Thymus (tissue), 11 donors: ENCODE measurements at regions not wholly inside any gene's neighbourhood (a gene's known extent, or its start where the extent isn't known, plus 50 kb on each side); places are given as distances from the start of the nearest gene placed in this dataset.
"Not testable (repeated sequence)": the region's sequence is repeated elsewhere in the genome, so short reads cannot be mapped to it uniquely, and the experiment has no call there.

Experiments
- DNase-seq, 9 donors: peaks; one replicate each; pipeline ENCODE4 v3.0.0-alpha.2; 2013; ENCODE audit warnings: low spot score in 9 of 9, low read depth in 6 of 9, missing footprints in 1 of 9
- H3K27ac ChIP-seq, 2 donors: one replicate each; pipeline ENCODE4 v1.5.1; 2013; ENCODE audit warnings: control low read depth in 1 of 2, low read depth in 1 of 2, low read length in 1 of 2, mild to moderate bottlenecking in 1 of 2, moderate library complexity in 1 of 2
- H3K27me3 ChIP-seq, 2 donors: one replicate each; pipeline ENCODE4 v1.5.1; 2013; ENCODE audit warnings: low read length in 1 of 2; ENCODE audit not compliant: control insufficient read depth in 2 of 2, insufficient read depth in 1 of 2
- H3K36me3 ChIP-seq, 2 donors: one replicate each; pipeline ENCODE4 v1.5.1; 2013; ENCODE audit warnings: low read length in 1 of 2, mild to moderate bottlenecking in 1 of 2, moderate library complexity in 1 of 2; ENCODE audit not compliant: control insufficient read depth in 2 of 2, insufficient read depth in 2 of 2
- H3K4me1 ChIP-seq, 2 donors: one replicate each; pipeline ENCODE4 v1.5.1; 2013; ENCODE audit warnings: low read length in 2 of 2; ENCODE audit not compliant: control insufficient read depth in 2 of 2, insufficient read depth in 2 of 2
- H3K4me3 ChIP-seq, 2 donors: one replicate each; pipeline ENCODE4 v1.5.1; 2013; ENCODE audit warnings: low read length in 2 of 2, control low read depth in 1 of 2, mild to moderate bottlenecking in 1 of 2
- H3K9me3 ChIP-seq, 2 donors: one replicate each; pipeline ENCODE4 v1.5.1; 2013; ENCODE audit warnings: low read length in 1 of 2, mild to moderate bottlenecking in 1 of 2; ENCODE audit not compliant: control insufficient read depth in 2 of 2, insufficient read depth in 1 of 2
- WGBS: extraction: QIAGEN DNeasy Blood & Tissue Kit; methylation state at CpG from one replicate; pipeline ENCODE4 v1.1.7; 2013; 5-methylcytosine and 5-hydroxymethylcytosine counted together
- donor health status: healthy.

GRCh38 chr17:16880121-16880842 is 91.6 kb downstream of the TNFRSF13B start:
- 95% methylated on average over 16 of the region's 16 CpGs for WGBS

DNA sequence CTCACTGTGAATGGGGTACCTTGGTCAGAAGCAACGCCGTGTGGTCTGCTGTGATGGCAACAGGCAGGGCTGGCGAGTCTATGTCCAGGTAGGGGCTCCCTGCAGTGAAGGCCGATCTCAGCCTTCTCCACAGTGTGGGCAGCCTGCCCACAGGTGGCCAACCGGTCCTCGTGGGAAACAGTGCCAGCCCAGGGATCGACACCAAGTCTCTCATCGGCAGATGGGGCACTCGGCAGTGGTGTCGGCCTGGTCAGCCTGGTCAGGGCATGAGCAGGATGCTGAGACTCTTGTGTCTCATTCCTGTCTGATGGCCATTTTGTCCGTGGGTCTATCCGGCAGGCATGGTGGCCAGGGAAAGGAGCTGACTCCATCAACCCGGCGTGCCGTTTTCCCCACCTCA is 92.2 kb downstream of the TNFRSF13B start:
- Histone ChIP-seq H3K9me3 (no peaks in the 10 kb centered on the region), H3K27ac (no peak overlapping the region), H3K4me3 (no peak overlapping the region), H3K4me1 (no peaks in the 10 kb centered on the region), H3K36me3 (no peaks in the 10 kb centered on the region), H3K27me3 (no peaks in the 10 kb centered on the region)
- WGBS = 97% methylated on average over 15 of the region's 15 CpGs
- DNase-seq = no peak

More at GRCh38 chr17:16880121-16880842, 91.6 kb downstream of the TNFRSF13B start:
- Histone ChIP-seq H3K36me3 (no peaks in the 10 kb centered on the region), H3K9me3 (no peaks in the 10 kb centered on the region), H3K27ac (no peak overlapping the region), H3K4me3 (no peak overlapping the region), H3K27me3 (no peaks in the 10 kb centered on the region), H3K4me1 (no peaks in the 10 kb centered on the region)
- DNase-seq = no peak

DNA sequence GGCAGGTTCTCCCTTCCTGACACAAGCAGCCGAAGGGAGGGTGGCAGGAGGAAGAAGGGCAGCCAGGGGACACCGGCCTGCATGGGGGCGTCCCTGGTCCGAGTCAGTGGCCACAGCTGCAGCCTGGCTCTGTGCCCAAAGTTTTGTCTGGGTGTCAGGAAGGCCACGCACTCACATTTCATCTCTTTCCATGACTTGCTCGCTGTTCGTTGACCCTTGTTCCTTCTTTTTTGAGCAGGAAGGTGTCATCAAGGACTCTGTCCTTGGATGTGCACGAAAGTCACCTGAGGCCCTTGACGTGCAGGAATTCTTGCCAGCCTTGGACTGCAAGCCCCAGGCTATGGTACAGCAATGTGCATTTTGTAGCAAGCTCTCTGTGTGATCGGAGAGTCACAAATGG is 93.3 kb downstream of the TNFRSF13B start:
- H3K36me3 ChIP-seq = no peaks in the 10 kb centered on the region
- no peaks in the 10 kb centered on the region for H3K9me3 ChIP-seq
- H3K4me1 ChIP-seq = no peaks in the 10 kb centered on the region
- 85% methylated on average over 10 of the region's 10 CpGs for WGBS
- DNase-seq = no peak
- no peak overlapping the region for H3K27ac ChIP-seq
- no peak overlapping the region for H3K4me3 ChIP-seq
- no peaks in the 10 kb centered on the region for H3K27me3 ChIP-seq

DNA sequence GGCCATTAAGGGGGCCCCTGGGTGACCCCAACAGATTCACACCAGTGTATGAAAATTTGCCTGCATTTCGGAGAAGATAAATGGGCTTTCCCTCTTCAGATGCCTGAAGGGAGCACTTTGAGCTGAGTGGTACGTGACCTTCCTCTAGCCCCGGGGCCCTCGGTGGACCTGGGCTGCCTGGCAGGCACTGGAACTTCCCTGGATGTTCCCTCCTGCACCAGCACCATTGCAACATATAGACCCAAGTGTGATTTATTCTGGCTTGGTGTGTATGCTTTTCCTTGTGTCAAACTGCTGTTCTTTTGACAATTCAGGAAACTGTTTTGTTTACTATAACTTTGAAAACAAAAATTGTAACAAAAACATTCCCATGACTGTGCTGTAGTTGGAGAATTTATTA is 93.8 kb downstream of the TNFRSF13B start:
- Histone ChIP-seq H3K27ac (no peak overlapping the region), H3K4me3 (no peak overlapping the region), H3K4me1 (no peaks in the 10 kb centered on the region), H3K36me3 (no peaks in the 10 kb centered on the region), H3K9me3 (no peaks in the 10 kb centered on the region), H3K27me3 (peaks cover 0 to 2% of the 10 kb centered on the region in 2 donors)
- no peak for DNase-seq
- WGBS = 90% methylated on average over 4 of the region's 4 CpGs

- Histone ChIP-seq H3K27ac (no peak overlapping the region), H3K27me3 (peaks cover 0 to 2% of the 10 kb centered on the region in 2 donors), H3K4me3 (no peak overlapping the region), H3K4me1 (no peaks in the 10 kb centered on the region), H3K36me3 (no peaks in the 10 kb centered on the region), H3K9me3 (no peaks in the 10 kb centered on the region)
- 87% methylated on average over 1 of the region's 1 CpG for whole genome bisulfite sequencing
- no peak for DNase-seq
Observed at GRCh38 chr17:16877099-16877498, 94.8 kb downstream of the TNFRSF13B start.

- Histone ChIP-seq H3K4me1 (no peaks in the 10 kb centered on the region), H3K9me3 (no peaks in the 10 kb centered on the region), H3K36me3 (no peaks in the 10 kb centered on the region), H3K4me3 (no peak overlapping the region), H3K27me3 (peaks cover 0 to 2% of the 10 kb centered on the region in 2 donors), H3K27ac (no peak overlapping the region)
- DNase-seq = no peak
Observed at GRCh38 chr17:16875662-16876061, 96.3 kb downstream of the TNFRSF13B start.

DNA sequence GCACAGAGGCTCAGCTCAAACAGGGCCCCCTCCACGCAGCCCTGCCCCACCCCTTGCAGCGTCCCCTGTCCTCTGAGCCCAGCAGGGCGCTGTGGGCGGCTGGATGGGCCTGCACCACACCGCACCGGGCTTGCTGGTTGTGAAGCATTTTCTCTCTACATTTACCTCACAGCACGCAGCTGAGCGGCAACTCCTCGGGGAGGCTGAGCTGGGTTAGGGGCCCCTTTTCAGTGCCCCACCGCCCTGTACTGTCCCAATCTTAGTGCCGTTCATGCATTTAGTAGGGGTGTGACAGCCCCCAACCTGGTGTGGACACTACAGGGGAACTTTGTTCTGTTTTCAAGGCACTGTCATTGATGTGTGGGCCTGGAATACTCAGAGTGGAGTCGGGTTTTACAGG is 97.7 kb downstream of the TNFRSF13B start:
- not testable (repeated sequence) for H3K9me3 ChIP-seq, H3K4me3 ChIP-seq, DNase-seq, H3K4me1 ChIP-seq, H3K27me3 ChIP-seq, H3K36me3 ChIP-seq, H3K27ac ChIP-seq
- WGBS = 92% methylated on average over 12 of the region's 12 CpGs

GRCh38 chr17:16873174-16874035 is 98.5 kb downstream of the TNFRSF13B start:
- 63% methylated on average over 15 of the region's 15 CpGs for WGBS
- peak in 3 of 9 donors; percentile 1 to 20 (median 16) for DNase-seq
- Histone ChIP-seq H3K4me3 (no peak overlapping the region), H3K27me3 (peaks cover 0 to 2% of the 10 kb centered on the region in 2 donors), H3K36me3 (no peaks in the 10 kb centered on the region), H3K4me1 (no peaks in the 10 kb centered on the region), H3K9me3 (no peaks in the 10 kb centered on the region), H3K27ac (no peak overlapping the region)
